Activated CD8-positive, alpha-beta T cell treated with anti-CD3 and anti-CD28 coated beads for 36 hours (primary cell): ENCODE measurements at regions not wholly inside any gene's neighbourhood (a gene's known extent, or its start where the extent isn't known, plus 50 kb on each side); places are given as distances from the start of the nearest gene placed in this dataset.

Experiments used
- ATAC-seq: fragments of 200-7000 bp; cut with Tn5 transposase; one replicate; pipeline ENCODE4 v1.10.0; 2021; ENCODE audit warnings: mild to moderate bottlenecking, moderate library complexity
- CTCF ChIA-PET: fragments of 350-600 bp; sonication (Branson Sonifier 250); formaldehyde crosslinking; loops from one replicate; lab custom pipeline; 2021; ENCODE audit warnings: antibody characterized with exemption; lab: Charles Lee
- POLR2A ChIA-PET: fragments of 350-600 bp; sonication (Branson Sonifier 250); formaldehyde crosslinking; loops from one replicate; lab custom pipeline; 2021; ENCODE audit warnings: antibody characterized with exemption; lab: Charles Lee
- DNase-seq: peaks from one replicate; pipeline ENCODE4 v3.0.0-alpha.2; 2020
- H3K27ac Mint-ChIP-seq: one replicate; pipeline ENCODE4 v1.8.0; 2021; ENCODE audit warnings: mild to moderate bottlenecking, mixed read lengths
- H3K27me3 Mint-ChIP-seq: one replicate; pipeline ENCODE4 v1.8.0; 2021; ENCODE audit warnings: mixed read lengths
- H3K36me3 Mint-ChIP-seq: one replicate; pipeline ENCODE4 v1.8.0; 2021; ENCODE audit warnings: low read depth, mixed read lengths
- H3K4me1 Mint-ChIP-seq: one replicate; pipeline ENCODE4 v1.8.0; 2021; ENCODE audit warnings: low read depth, mixed read lengths
- H3K4me3 Mint-ChIP-seq: one replicate; pipeline ENCODE4 v1.8.0; 2021; ENCODE audit warnings: mild to moderate bottlenecking, moderate library complexity, mixed read lengths
- H3K9me3 Mint-ChIP-seq: one replicate; pipeline ENCODE4 v1.8.0; 2021; ENCODE audit warnings: mixed read lengths
- intact Hi-C: fragments of 100-400 bp; cut with micrococcal nuclease; formaldehyde crosslinking; loops from one replicate; pipeline ENCODE4 v1.10.0; 2022
- TF ChIP-seq, protein P1 (sequence below): fragments of 200-600 bp; IDR thresholded peaks from one replicate; pipeline ENCODE4 v1.8.0; 2022; ENCODE audit warnings: antibody characterized with exemption, mild to moderate bottlenecking

DNA sequence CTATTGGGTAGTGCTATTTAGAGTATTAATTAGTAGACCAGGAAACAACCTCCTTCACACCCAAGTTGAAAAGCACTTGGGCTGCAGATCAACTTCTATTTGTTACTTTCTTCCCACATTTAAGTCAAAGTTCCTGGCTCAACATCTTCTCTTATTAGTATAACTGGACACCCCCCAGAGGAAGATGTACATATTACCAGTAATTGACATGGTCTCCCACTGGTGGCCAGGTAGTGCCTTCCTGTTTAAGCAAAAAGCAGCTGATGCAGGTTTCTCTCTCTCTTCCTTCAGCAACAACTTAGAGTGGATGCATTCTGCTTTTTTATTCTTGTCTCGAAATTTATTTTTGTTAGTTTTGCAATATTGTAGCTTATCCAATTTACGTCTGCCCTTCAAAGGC is 438.1 kb downstream of the GBA3 start:
- intact Hi-C loops, result no loop called here
- Mint-ChIP-seq H3K4me3 (no peak overlapping the region), H3K27ac (no peak overlapping the region), H3K36me3 (no peaks in the 10 kb centered on the region), H3K9me3 (no peaks in the 10 kb centered on the region), H3K27me3 (no peaks in the 10 kb centered on the region), H3K4me1 (no peaks in the 10 kb centered on the region)
- DNase-seq, result no peak
- ATAC-seq, result no peak
- ChIA-PET POLR2A (no interaction called here), CTCF (no interaction called here)
- TF ChIP-seq, protein P1, sequence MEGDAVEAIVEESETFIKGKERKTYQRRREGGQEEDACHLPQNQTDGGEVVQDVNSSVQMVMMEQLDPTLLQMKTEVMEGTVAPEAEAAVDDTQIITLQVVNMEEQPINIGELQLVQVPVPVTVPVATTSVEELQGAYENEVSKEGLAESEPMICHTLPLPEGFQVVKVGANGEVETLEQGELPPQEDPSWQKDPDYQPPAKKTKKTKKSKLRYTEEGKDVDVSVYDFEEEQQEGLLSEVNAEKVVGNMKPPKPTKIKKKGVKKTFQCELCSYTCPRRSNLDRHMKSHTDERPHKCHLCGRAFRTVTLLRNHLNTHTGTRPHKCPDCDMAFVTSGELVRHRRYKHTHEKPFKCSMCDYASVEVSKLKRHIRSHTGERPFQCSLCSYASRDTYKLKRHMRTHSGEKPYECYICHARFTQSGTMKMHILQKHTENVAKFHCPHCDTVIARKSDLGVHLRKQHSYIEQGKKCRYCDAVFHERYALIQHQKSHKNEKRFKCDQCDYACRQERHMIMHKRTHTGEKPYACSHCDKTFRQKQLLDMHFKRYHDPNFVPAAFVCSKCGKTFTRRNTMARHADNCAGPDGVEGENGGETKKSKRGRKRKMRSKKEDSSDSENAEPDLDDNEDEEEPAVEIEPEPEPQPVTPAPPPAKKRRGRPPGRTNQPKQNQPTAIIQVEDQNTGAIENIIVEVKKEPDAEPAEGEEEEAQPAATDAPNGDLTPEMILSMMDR, result no peak

DNA sequence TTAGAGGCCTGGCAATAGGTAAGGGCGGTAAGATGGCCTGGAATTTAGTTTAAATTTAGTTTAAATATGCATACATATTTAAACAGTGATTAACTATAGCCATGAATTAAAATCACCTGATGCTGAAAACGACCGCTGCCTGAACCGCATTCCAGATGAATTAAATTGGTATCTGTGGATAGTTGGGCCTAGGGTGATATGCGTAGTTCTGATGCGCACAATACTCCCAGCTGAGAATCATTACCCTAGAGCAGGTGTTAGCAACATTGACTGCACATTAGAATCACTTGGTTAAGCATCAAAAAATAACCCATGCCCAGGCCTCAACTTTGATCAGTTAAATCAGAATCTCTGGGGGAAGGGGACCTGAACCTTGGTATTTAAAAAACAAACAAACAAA is 432.4 kb downstream of the GBA3 start:
- ATAC-seq, result no peak
- CTCF ChIA-PET, result interaction anchor here (0.9 kb wide), 1 partner anchor 11 kb away, joined by 3 read pairs; no protein-coding TSS in a partner anchor

DNA sequence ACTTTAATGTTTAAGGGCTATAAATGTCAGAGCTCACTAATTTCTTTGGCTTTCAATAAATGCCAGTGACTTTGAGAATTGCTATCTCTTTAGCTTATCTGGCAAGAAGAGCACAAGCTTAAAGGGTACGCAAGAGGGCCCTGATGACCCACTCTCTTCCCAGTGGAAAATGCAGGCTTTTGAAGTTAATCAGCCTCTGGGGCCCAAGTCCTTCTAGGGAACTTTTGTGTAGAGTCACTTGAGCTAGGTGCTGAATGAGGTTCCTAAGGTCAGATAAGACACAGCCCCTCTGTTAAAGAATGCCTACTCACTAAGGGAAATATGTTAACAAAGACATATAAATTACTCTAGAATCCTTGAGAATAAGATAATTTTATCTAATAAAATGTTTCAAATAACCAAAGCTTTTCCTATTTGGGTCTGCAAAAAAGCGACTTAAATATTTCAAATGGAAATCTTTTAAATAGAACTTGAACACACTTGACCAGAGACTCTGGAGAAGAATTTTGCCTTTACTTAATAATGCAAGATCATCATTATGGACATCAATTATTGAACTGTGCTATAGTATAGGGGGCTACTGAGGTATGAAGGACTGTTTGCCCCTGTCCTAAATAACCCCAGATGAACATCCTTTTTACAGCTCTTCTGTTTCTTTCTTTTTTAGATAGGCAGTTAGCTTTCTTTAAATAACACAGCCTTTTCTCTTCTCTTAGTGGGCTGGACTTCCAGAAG is 430.1 kb downstream of the GBA3 start:
- no peaks in the 10 kb centered on the region for H3K36me3 Mint-ChIP-seq
- H3K4me1 Mint-ChIP-seq, result no peaks in the 10 kb centered on the region
- DNase-seq, result no peak
- ChIA-PET POLR2A (no interaction called here), CTCF (no interaction called here)
- intact Hi-C loops, result no loop called here
- TF ChIP-seq, protein P1, result no peak
- no peak overlapping the region for H3K27ac Mint-ChIP-seq
- no peaks in the 10 kb centered on the region for H3K9me3 Mint-ChIP-seq
- no peak overlapping the region for H3K4me3 Mint-ChIP-seq
- no peak for ATAC-seq
- no peaks in the 10 kb centered on the region for H3K27me3 Mint-ChIP-seq

More for the DNA sequence above, 432.4 kb downstream of the GBA3 start:
- no peaks in the 10 kb centered on the region for H3K27me3 Mint-ChIP-seq
- no peaks in the 10 kb centered on the region for H3K4me1 Mint-ChIP-seq
- POLR2A ChIA-PET, result no interaction called here
- no peaks in the 10 kb centered on the region for H3K9me3 Mint-ChIP-seq
- no peak overlapping the region for H3K4me3 Mint-ChIP-seq
- intact Hi-C loops, result no loop called here
- no peaks in the 10 kb centered on the region for H3K36me3 Mint-ChIP-seq
- H3K27ac Mint-ChIP-seq, result no peak overlapping the region
- no peak for DNase-seq
- TF ChIP-seq, protein P1, result no peak

DNA sequence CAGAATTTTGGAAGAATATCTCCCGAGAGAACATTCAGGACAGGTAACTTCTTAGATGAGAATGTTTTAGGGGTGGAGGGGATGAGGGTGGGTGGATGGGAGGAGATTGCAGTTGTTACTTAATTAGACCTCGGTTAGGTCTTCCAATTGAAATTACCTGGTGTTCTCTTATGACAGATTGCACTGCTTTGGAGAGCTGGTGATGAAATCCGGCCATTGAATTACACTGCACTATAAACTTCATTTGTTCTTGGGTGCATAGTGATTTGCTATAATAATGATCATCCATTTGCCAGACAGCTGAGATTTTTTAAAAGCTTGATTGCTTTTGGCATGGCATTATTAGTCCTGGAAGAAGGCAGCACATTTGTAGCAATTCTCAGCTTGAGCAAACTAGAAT is 427.6 kb downstream of the GBA3 start:
- Mint-ChIP-seq H3K4me3 (no peak overlapping the region), H3K27me3 (no peaks in the 10 kb centered on the region), H3K27ac (no peak overlapping the region), H3K36me3 (no peaks in the 10 kb centered on the region), H3K9me3 (no peaks in the 10 kb centered on the region), H3K4me1 (no peaks in the 10 kb centered on the region)
- ATAC-seq (no peak), DNase-seq (no peak)
- intact Hi-C loops, result no loop called here
- POLR2A ChIA-PET, result no interaction called here
- CTCF ChIA-PET, result interaction anchor here (0.7 kb wide), 1 partner anchor 15 kb away, joined by 3 read pairs; no protein-coding TSS in a partner anchor
- TF ChIP-seq, protein P1, result no peak

DNA sequence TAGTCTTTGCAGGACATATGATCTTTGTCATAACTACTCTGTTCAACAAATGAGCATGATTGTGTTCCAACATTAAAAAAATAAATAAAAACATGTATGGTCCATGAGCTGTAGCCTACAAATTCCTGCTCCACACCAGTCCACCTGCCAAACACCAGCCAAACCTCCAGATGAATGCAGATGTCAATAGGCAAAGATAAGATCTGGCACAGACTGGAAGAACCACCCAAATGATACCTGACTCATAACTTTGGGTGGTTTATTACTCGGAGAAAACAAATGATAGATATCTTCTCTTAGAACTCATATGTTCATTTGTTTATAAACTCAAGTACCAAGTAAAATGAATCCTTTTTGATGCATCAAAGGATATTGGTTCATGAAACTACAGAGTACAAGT is 425.1 kb downstream of the GBA3 start:
- CTCF ChIA-PET, result interaction anchor here (1.5 kb wide), 1 partner anchor 19 kb away, joined by 6 read pairs; no protein-coding TSS in a partner anchor
- H3K27ac Mint-ChIP-seq, result no peak overlapping the region
- TF ChIP-seq, protein P1, result no peak
- POLR2A ChIA-PET, result no interaction called here
- no peaks in the 10 kb centered on the region for H3K36me3 Mint-ChIP-seq
- H3K9me3 Mint-ChIP-seq, result peaks cover 3% of the 10 kb centered on the region
- no peaks in the 10 kb centered on the region for H3K27me3 Mint-ChIP-seq
- H3K4me1 Mint-ChIP-seq, result no peaks in the 10 kb centered on the region
- no peak for ATAC-seq
- no peak overlapping the region for H3K4me3 Mint-ChIP-seq
- DNase-seq, result no peak
- intact Hi-C loops, result no loop called here
